IMR-90 (cell line): ENCODE measurements at regions not wholly inside any gene's neighbourhood (a gene's known extent, or its start where the extent isn't known, plus 50 kb on each side); places are given as distances from the start of the nearest gene placed in this dataset.

Source experiments
- ATAC-seq: fragments of 200-7000 bp; cut with Tn5 transposase; 2 replicates; pipeline ENCODE4 v1.9.1; 2020; ENCODE audit warnings: low read depth, mild to moderate bottlenecking, moderate library complexity
- BruUV-seq: library from RNA; stranded (reverse); fragments of 400-500 nt; replicated peaks from 2 replicates; lab custom pipeline; 2021; lab: Mats Ljungman, UMichigan
- CTCF ChIA-PET: fragments of 300-600 bp; formaldehyde crosslinking; extraction: SDS; loops from one replicate; lab custom pipeline; 2021; ENCODE audit warnings: antibody characterized with exemption; lab: Yijun Ruan, JAX
- POLR2A ChIA-PET: fragments of 300-600 bp; sonication (Branson Sonifier 250); formaldehyde crosslinking; loops from one replicate; lab custom pipeline; 2022; ENCODE audit warnings: antibody characterized with exemption; ENCODE audit not compliant: unreplicated experiment; lab: Charles Lee
- DNase-seq: peaks from one replicate; pipeline ENCODE4 v3.0.0; 2013
- H2AFZ ChIP-seq: replicated peaks from 2 replicates; pipeline ENCODE3; 2013; ENCODE audit warnings: low read length, mild to moderate bottlenecking; ENCODE audit not compliant: poor library complexity
- H2AK5ac ChIP-seq: 2 replicates; pipeline ENCODE4 v1.6.1; 2013; ENCODE audit warnings: low read depth, low read length, inconsistent platforms
- H2AK9ac ChIP-seq: replicated peaks from 2 replicates; pipeline ENCODE3; 2013; ENCODE audit warnings: mild to moderate bottlenecking, low read depth, low read length, moderate library complexity; ENCODE audit not compliant: poor library complexity
- H2BK120ac ChIP-seq: 2 replicates; pipeline ENCODE4 v1.6.1; 2013; ENCODE audit warnings: low read depth, low read length, inconsistent platforms
- H2BK15ac ChIP-seq: 3 replicates; pipeline ENCODE4 v1.6.1; 2013; ENCODE audit warnings: low read depth, low read length, inconsistent platforms
- H2BK20ac ChIP-seq: 2 replicates; pipeline ENCODE4 v1.6.1; 2013; ENCODE audit warnings: low read depth, mild to moderate bottlenecking, inconsistent platforms, low read length, moderate library complexity
- H2BK5ac ChIP-seq: 2 replicates; pipeline ENCODE4 v1.6.1; 2013; ENCODE audit warnings: mild to moderate bottlenecking, low read depth, low read length, inconsistent platforms; ENCODE audit not compliant: poor library complexity, severe bottlenecking
- H3K14ac ChIP-seq: replicated peaks from 2 replicates; pipeline ENCODE4 v1.6.1; 2013; ENCODE audit warnings: low read depth, low read length, inconsistent platforms
- H3K18ac ChIP-seq: 2 replicates; pipeline ENCODE4 v1.6.1; 2013; ENCODE audit warnings: low read depth, low read length, control low read depth
- H3K23ac ChIP-seq: 2 replicates; pipeline ENCODE4 v1.6.1; 2013; ENCODE audit warnings: low read depth, low read length, inconsistent platforms
- H3K27ac ChIP-seq: 2 replicates; pipeline ENCODE4 v1.5.1; 2013; ENCODE audit warnings: mild to moderate bottlenecking, control low read depth, low read length; ENCODE audit not compliant: insufficient read depth
- H3K27me3 ChIP-seq: 2 replicates; pipeline ENCODE4 v1.6.1; 2013; ENCODE audit warnings: low read length; ENCODE audit not compliant: control insufficient read depth, insufficient read depth
- H3K36me3 ChIP-seq: 2 replicates; pipeline ENCODE4 v1.6.1; 2013; ENCODE audit warnings: low read length, mixed read lengths; ENCODE audit not compliant: control insufficient read depth, insufficient read depth
- H3K4ac ChIP-seq: 2 replicates; pipeline ENCODE4 v1.6.1; 2013; ENCODE audit warnings: low read depth, low read length, inconsistent platforms
- H3K4me1 ChIP-seq: 2 replicates; pipeline ENCODE4 v1.6.1; 2013; ENCODE audit warnings: low read length, mixed read lengths; ENCODE audit not compliant: control insufficient read depth, insufficient read depth
- H3K4me2 ChIP-seq: 2 replicates; pipeline ENCODE4 v1.6.1; 2013; ENCODE audit warnings: low read depth, mild to moderate bottlenecking, control low read depth, low read length, moderate library complexity
- H3K4me3 ChIP-seq: 2 replicates; pipeline ENCODE4 v1.5.1; 2013; ENCODE audit warnings: low read depth, mild to moderate bottlenecking, control low read depth, low read length, moderate library complexity; ENCODE audit not compliant: insufficient read depth
- H3K56ac ChIP-seq: 2 replicates; pipeline ENCODE4 v1.6.1; 2013; ENCODE audit warnings: low read length, inconsistent platforms; ENCODE audit not compliant: insufficient read depth; ENCODE audit errors: extremely low read depth
- H3K79me1 ChIP-seq, 2 experiments: 2 replicates each; pipeline ENCODE4 v1.6.1; 2013; ENCODE audit warnings: low read length in 2 of 2, inconsistent platforms in 1 of 2, low read depth in 1 of 2
- H3K9ac ChIP-seq: 2 replicates; pipeline ENCODE4 v1.6.1; 2013; ENCODE audit warnings: low read depth, low read length, control low read depth
- H3K9me1 ChIP-seq: 2 replicates; pipeline ENCODE4 v1.6.1; 2013; ENCODE audit warnings: low read length, inconsistent platforms; ENCODE audit not compliant: insufficient read depth
- H3K9me3 ChIP-seq: 2 replicates; pipeline ENCODE4 v1.6.1; 2013; ENCODE audit warnings: low read length; ENCODE audit not compliant: control insufficient read depth, insufficient read depth
- H4K20me1 ChIP-seq: 2 replicates; pipeline ENCODE4 v1.6.1; 2013; ENCODE audit warnings: low read length, inconsistent platforms; ENCODE audit not compliant: insufficient read depth
- H4K5ac ChIP-seq: 2 replicates; pipeline ENCODE4 v1.6.1; 2013; ENCODE audit warnings: mild to moderate bottlenecking, low read depth, low read length, control low read depth
- H4K8ac ChIP-seq, 2 experiments: 2 replicates each; pipeline ENCODE4 v1.6.1; 2013; ENCODE audit warnings: low read depth in 2 of 2, low read length in 2 of 2, control low read depth in 1 of 2, inconsistent platforms in 1 of 2
- H4K91ac ChIP-seq: 2 replicates; pipeline ENCODE4 v1.6.1; 2013; ENCODE audit warnings: low read depth, low read length, inconsistent platforms; ENCODE audit not compliant: insufficient read depth
- CEBPB ChIP-seq: IDR thresholded peaks from 2 replicates; pipeline ENCODE4 v1.6.1; 2012; ENCODE audit warnings: low read depth, low read length, improper control_type of control experiment
- CHD1 ChIP-seq: IDR thresholded peaks from 2 replicates; pipeline ENCODE4 v1.6.1; 2012; ENCODE audit warnings: low read depth, low read length, improper control_type of control experiment
- FOS ChIP-seq: fragments of 150-350 bp; IDR thresholded peaks from 2 replicates; pipeline ENCODE4 v1.6.1; 2016; ENCODE audit warnings: low read depth, low read length
- MAFK ChIP-seq: IDR thresholded peaks from 2 replicates; pipeline ENCODE4 v1.6.1; 2012; ENCODE audit warnings: low read depth, low read length, improper control_type of control experiment
- MAZ ChIP-seq: IDR thresholded peaks from 2 replicates; pipeline ENCODE4 v1.6.1; 2012; ENCODE audit warnings: low read depth, mild to moderate bottlenecking, low read length, improper control_type of control experiment, moderate library complexity, borderline replicate concordance
- MXI1 ChIP-seq: IDR thresholded peaks from 2 replicates; pipeline ENCODE4 v1.6.1; 2012; ENCODE audit warnings: low read depth, mild to moderate bottlenecking, low read length, moderate library complexity, borderline replicate concordance
- RAD21 ChIP-seq: IDR thresholded peaks from 2 replicates; pipeline ENCODE4 v1.6.1; 2012; ENCODE audit warnings: low read length, improper control_type of control experiment
- RCOR1 ChIP-seq: IDR thresholded peaks from 2 replicates; pipeline ENCODE4 v1.6.1; 2012; ENCODE audit warnings: mild to moderate bottlenecking, low read length, improper control_type of control experiment; ENCODE audit not compliant: insufficient replicate concordance
- RFX5 ChIP-seq: IDR thresholded peaks from 2 replicates; pipeline ENCODE4 v1.8.0; 2012; ENCODE audit warnings: low read depth, mild to moderate bottlenecking, low read length, moderate library complexity
- SMC3 ChIP-seq: fragments of 150-350 bp; IDR thresholded peaks from 2 replicates; pipeline ENCODE4 v1.6.1; 2016; ENCODE audit warnings: low read depth, mild to moderate bottlenecking, antibody characterized with exemption, low read length, moderate library complexity
- WGBS, 2 experiments: methylation state at CpG; one replicate each; pipeline versions ENCODE4 v1.1.5 to v1.1.7; 2013; ENCODE audit warnings: missing lambda C conversion rate in 2 of 2; ENCODE audit not compliant: insufficient read length in 1 of 2; ENCODE audit errors: extremely low coverage in 2 of 2; 5-methylcytosine and 5-hydroxymethylcytosine counted together
- dilution Hi-C: fragments of 300-500 bp; cut with HindIII; formaldehyde crosslinking; loops from one replicate; pipeline ENCODE4 v1.14.3; 2018; ENCODE audit warnings: low sequenced_read_pairs; ENCODE audit not compliant: unreplicated experiment
- in situ Hi-C: fragments of 300-500 bp; cut with MboI; formaldehyde crosslinking; loops from 3 replicates; pipeline ENCODE4 v1.14.3; 2019; ENCODE audit warnings: low sequenced_read_pairs, inconsistent platforms, mixed read lengths
- intact Hi-C: fragments of 100-400 bp; cut with micrococcal nuclease; formaldehyde crosslinking; loops from 2 replicates; pipeline ENCODE4 v1.10.0; 2022
- TF ChIP-seq, protein P1 (sequence below): fragments of 150-350 bp; IDR thresholded peaks from 2 replicates; pipeline ENCODE4 v1.6.1; 2016; ENCODE audit warnings: low read depth, mild to moderate bottlenecking, low read length, moderate library complexity, borderline replicate concordance

DNA sequence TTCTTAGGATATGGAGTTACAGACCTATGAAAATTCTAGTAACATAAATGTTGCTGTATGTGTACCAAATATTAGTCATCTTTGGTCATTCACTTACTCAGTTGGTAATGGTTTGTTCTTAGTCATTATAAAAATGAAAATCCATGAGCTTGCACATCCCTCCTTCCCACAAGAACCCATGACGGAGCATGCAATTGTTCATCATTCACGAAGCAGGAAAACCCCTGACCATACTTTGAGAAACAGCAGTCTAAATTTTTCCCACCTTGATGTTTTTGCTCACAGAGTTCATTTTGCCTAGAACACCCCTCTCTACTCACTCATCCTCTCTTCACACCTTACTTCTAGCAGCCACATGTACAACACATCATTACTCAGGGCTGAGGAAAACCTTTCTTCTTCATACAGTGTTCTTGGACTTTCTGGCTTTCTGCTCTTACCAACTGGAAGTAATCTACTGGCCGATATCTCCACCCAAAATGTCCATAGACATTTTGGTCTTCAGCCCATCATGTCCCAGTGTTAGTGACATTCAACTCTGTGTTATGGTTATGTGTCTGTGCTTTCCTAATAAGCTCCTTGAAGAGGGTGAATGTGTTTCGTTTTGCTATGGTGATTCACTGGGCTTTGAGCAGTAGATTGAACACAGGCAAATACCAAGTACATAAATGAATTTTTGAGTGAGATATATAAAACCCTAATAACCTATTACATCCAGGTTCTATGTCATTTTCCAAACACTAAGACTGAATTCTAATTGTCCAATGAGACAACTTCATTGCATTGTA, 189.9 kb downstream of the ZC3H11B start:
- no peak overlapping the region for H2AFZ ChIP-seq
- no peak overlapping the region for H2BK5ac ChIP-seq
- H4K5ac ChIP-seq = no peak overlapping the region
- no peak overlapping the region for H3K4ac ChIP-seq
- dilution Hi-C loops (no loop called here), in situ Hi-C loops (no loop called here), intact Hi-C loops (no loop called here)
- no peaks in the 10 kb centered on the region for H3K79me1 ChIP-seq
- no peak overlapping the region for H4K91ac ChIP-seq
- TF ChIP-seq MAFK (peak; percentile 83), MXI1 (no peak), RFX5 (no peak), FOS (no peak), RAD21 (no peak), CHD1 (no peak), CEBPB (peak; percentile 12; the same call in 1 of the 2 replicates), MAZ (no peak), SMC3 (no peak), RCOR1 (no peak)
- TF ChIP-seq, protein P1, sequence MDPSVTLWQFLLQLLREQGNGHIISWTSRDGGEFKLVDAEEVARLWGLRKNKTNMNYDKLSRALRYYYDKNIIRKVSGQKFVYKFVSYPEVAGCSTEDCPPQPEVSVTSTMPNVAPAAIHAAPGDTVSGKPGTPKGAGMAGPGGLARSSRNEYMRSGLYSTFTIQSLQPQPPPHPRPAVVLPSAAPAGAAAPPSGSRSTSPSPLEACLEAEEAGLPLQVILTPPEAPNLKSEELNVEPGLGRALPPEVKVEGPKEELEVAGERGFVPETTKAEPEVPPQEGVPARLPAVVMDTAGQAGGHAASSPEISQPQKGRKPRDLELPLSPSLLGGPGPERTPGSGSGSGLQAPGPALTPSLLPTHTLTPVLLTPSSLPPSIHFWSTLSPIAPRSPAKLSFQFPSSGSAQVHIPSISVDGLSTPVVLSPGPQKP = no peak
- no peak overlapping the region for H2AK9ac ChIP-seq
- no peaks in the 10 kb centered on the region for H3K36me3 ChIP-seq
- no peak overlapping the region for H3K14ac ChIP-seq
- H3K9ac ChIP-seq = no peak overlapping the region
- H2BK20ac ChIP-seq = no peak overlapping the region
- no peaks in the 10 kb centered on the region; the same call in 1 of the 2 replicates for H3K9me1 ChIP-seq
- CTCF ChIA-PET = no interaction called here
- no peak overlapping the region for H3K4me3 ChIP-seq
- no peak overlapping the region for H3K23ac ChIP-seq
- H3K9me3 ChIP-seq = no peaks in the 10 kb centered on the region
- 36% methylated on average over 2 of the region's 4 CpGs; no CpG with 5 or more reads in 1 of the 2 experiments for WGBS, 2 experiments
- peaks cover 2% of the 10 kb centered on the region; the same call in 1 of the 2 replicates for H3K4me1 ChIP-seq
- H3K18ac ChIP-seq = no peak overlapping the region
- H2AK5ac ChIP-seq = no peak overlapping the region
- no peak overlapping the region for H2BK15ac ChIP-seq
- DNase-seq (peak; percentile 89), ATAC-seq (peak; percentile 42; the same call in 1 of the 2 replicates)
- no TSS peak for BruUV-seq
- peak overlapping the region; percentile 61; the same call in 1 of the 2 replicates for H3K4me2 ChIP-seq
- no peak overlapping the region for H3K27ac ChIP-seq
- H2BK120ac ChIP-seq = no peak overlapping the region
- no peaks in the 10 kb centered on the region for H3K27me3 ChIP-seq
- H4K8ac ChIP-seq = no peak overlapping the region
- POLR2A ChIA-PET = no interaction called here
- no peak overlapping the region for H3K56ac ChIP-seq
- no peaks in the 10 kb centered on the region for H4K20me1 ChIP-seq
